GM19438 (cell line): ENCODE measurements at regions not wholly inside any gene's neighbourhood (a gene's known extent, or its start where the extent isn't known, plus 50 kb on each side); places are given as distances from the start of the nearest gene placed in this dataset.

Experiments
- ATAC-seq: cut with Tn5 transposase; IDR thresholded peaks from one replicate; pipeline ENCODE4 v1.9.1; 2021; ENCODE audit warnings: low read depth; ENCODE audit not compliant: unreplicated experiment

- no peak for ATAC-seq
Measured at GRCh38 chr7:12879139-12879538, 191.7 kb downstream of the ARL4A start.

DNA sequence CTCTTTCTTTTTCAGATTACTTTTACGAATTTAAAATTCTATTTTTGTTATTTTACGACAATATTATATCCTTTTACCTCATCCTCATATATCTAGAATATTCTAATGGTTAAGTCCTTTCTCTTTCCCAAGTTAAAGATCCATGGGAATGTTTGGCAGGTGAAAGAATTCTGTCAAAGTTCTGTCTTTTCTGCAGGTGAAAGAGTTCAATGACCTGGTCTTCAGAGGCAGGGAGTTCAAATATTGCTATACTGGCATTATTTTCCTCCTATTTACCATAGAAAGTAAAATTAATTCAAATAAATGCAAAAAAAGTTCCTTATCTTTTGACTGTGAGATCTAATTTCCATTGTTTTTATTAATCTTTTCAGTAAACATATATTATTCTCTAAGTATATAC is 194.3 kb downstream of the ARL4A start:
- no peak for ATAC-seq

DNA sequence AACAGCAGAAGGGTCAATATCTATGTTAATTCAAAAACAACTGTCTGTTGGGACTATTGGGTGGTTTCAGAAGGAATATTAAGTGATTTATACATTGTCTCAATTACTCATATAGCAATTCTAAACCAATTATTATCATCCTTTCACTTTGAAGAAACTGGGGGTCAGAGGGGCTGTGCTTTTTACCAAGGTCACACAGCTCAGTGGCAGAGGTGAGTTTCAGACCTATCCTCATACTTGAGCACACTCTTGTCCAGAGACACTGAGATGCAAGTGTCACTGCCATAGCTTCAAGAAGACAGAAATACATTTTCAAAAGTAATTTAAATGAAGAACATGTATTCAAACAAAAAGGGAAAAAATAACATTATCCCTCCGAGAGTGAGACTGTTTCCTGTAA is 195.3 kb downstream of the ARL4A start:
- ATAC-seq: no peak

DNA sequence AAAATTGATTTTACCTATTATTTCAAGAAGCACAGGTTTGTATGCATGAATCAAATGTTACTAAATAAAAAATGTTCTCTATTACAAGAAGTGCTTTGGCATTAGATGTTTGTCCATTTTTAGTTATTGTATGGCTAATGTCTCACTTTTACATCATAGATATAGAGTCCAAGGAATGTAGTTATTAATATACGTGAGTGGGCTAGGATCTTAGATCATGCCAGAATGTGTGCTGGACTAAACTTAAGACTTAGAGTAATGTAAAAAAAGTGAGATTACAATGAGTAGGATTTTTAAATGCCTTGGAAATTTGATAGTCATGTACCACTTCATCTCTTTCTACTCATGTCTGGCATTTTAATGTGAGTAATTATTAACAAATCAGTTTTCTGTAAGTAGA is 196.6 kb downstream of the ARL4A start:
- no peak for ATAC-seq

- no peak for ATAC-seq
Measured at GRCh38 chr7:12884856-12885440, 197.5 kb downstream of the ARL4A start.

DNA sequence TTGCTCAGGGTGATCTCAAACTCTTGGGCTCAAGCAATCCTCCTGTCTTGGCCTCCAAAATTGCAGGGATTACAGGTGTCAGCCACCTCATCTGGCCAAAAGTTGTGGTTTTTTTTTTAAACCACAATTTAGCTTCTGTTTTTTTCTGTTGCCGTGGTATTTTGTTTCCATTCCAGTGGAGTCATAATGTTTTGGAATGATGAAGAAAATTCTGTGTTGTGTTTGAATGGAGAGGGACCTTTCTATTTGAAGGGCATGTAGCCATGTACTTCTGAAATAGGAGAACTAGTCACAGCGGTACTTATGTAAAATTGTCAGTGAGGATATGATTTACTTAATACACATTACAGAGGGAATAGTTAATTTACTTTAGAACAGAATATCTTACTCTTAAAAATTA is 201.3 kb downstream of the ARL4A start:
- ATAC-seq: no peak

DNA sequence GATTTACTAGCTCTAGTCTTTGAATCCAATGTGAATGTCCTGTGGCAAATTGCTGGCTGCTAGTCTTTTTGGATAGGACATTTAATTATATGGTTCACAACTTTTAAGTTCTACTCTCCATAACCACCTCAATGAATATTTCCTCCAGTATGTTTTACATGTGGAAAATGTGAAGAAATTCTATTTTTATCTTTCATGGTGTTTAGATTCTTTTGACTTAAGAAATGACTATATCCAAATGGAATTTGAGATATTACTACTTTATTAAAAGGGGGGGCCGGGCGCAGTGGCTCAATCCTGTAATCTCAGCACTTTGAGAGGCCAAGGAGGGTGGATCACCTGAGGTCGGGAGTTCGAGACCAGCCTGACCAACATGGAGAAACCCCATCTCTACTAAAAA is 202.0 kb downstream of the ARL4A start:
- ATAC-seq: no peak

DNA sequence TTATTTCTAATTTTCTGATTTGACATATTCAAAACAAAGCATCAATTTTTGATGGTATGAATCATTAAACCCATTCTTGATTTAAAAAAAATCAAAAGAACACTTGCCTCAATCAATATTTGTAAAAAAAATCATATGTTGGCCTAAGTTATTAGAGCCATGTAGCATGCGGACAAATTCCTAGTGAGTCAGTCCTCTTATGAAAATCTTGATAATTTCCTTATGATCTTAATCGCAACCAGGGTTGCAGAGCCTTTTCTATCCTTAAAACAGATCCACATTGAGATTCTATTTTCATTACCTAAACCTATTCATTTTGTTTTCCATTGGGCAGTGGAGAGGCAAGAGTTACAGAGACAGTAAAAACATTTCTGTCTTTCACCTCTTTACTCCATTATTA is 203.2 kb downstream of the ARL4A start:
- ATAC-seq: no peak

DNA sequence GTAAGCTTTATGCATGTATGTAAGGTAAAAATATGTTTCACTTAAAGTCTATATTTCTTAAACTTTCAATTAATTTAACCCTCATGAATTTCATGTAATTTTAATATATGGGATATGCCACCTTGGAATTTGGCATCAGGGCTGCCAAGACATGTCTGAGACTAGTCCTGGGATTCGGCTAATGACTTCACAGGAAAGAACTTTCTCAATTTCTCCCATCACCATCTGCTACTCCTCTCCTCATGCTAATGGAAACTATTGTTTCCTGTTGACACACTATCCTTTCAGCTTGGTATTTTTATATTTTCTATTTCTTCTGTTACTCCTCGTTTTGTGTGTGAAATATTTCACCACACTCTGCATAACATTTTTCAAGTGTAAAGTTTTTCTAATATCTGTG is 205.9 kb downstream of the ARL4A start:
- ATAC-seq: no peak

DNA sequence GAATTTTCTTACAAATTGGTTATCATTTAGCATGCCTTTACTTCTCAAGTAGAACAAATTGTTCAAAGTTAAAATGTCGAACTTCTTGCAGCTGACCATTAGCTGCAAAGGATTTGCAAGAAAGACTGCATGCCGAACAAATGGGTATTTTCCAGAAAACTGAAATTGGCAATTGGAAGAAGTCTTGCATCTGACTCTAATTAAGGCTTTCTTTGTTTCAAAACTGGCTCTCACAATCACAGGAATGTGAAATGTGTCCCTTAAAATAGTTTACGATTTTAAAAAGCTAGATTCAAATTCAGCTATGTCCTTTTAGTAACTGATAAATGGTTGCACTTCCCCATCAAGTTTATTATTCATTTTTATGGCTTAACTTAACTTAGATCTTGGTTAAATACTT is 207.9 kb downstream of the ARL4A start:
- ATAC-seq: no peak

DNA sequence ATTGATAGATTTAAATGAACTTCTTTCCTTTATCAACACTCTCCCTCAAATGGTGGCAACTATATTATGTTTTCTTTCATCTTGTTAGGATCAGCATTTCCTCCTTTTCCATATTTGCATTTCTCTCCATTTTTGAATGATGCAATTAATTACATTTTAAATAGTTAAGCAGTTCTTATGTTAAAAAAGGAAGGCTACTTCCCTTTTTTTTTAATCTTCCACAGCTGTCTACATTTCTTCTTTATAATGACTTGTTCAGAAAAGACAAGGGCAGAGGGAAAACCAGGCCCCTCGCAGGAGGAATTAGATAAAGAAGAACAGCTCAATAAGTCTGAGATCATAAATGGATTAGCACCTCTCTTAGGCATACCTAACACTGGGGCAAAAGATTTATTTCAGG is 208.9 kb downstream of the ARL4A start:
- no peak for ATAC-seq

DNA sequence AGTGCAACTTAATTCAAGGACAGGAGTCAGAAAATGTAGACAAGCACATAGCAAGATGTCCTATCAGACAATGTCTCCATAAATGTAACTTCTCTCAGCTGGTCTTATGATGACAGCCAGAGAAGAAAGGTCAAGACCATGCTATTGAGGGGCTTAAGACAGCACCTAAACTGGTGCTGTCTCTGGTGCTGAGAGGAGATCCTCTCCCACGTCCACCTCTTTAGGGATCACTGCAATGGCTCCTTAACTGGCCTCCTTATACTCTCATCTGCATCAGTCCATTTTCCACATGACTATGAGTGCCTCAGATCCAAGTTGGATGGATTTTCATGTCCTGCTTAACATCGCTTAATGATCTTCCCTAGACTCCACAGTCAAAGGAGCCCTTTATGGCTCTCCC is 210.6 kb downstream of the ARL4A start:
- no peak for ATAC-seq

GRCh38 chr7:12898620-12899019 is 211.2 kb downstream of the ARL4A start:
- ATAC-seq: no peak

GRCh38 chr7:12905671-12906070 is 218.2 kb downstream of the ARL4A start:
- ATAC-seq: no peak

DNA sequence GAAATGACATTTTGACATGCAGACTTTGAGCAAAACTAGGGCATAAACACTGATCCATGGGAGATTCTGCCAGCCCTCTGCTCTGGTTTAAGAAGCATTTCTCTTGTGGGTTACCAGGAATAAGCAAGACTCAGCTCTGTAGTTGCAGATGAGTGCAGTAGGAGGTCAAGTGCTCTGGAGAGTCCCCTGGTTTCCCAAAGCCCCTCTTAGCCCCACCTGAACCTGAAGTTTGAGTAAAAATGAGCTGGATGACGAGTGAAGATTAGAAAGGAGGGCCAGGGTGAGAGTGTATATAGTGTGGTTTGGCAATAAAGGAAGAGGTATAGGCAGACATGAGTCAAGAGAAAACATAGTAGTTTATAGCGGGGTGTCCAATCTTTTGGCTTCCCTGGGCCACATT is 220.3 kb downstream of the ARL4A start:
- no peak for ATAC-seq

DNA sequence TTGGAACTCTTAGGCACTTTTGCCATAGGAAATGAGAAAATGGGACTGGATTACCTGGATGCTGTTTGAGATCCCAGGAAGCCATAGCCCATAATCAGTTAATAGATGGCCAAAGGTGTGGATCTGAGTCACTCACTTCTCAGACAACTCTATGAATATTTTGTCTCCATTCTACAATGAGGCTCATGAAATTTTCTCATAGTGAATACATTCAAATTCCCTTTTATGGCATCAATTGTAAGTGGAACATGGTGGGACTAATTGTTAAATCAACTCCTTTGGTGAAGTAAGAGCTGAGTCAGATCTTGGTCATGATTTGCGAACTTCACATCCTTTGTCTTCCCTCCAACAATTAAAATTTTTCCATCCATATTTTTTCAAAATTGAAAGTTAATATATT is 222.1 kb downstream of the ARL4A start:
- no peak for ATAC-seq

GRCh38 chr7:12911053-12911452 is 223.6 kb downstream of the ARL4A start:
- no peak for ATAC-seq

- ATAC-seq: no peak
Measured at GRCh38 chr7:12913002-12913401, 225.6 kb downstream of the ARL4A start.

GRCh38 chr7:12917801-12918200 is 230.4 kb downstream of the ARL4A start:
- no peak for ATAC-seq

- ATAC-seq: no peak
Measured at GRCh38 chr7:12921751-12922345, 234.4 kb downstream of the ARL4A start.

- ATAC-seq: no peak
Measured at GRCh38 chr7:12923971-12924370, 236.5 kb downstream of the ARL4A start.

DNA sequence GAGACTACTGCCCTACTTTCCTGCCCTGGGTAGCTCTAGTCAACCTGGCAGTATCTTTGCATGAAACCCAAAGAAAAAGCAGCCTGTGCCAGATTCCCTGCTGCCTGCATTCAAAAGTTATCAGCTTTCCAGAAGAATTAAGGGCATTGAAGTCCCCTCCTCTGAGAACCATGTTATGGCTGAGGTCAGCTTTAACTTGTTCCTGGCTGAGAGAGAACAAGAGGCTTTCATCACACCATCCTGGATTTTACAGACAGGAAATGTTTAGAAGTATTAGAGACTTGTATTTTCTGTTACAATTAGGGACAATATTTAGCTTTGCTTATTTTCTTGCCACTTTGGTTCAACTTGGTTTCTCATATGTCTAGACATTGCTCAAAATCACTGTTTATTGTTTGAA is 238.8 kb downstream of the ARL4A start:
- no peak for ATAC-seq
